Neural progenitor cell (in vitro differentiated cells): ENCODE measurements at regions not wholly inside any gene's neighbourhood (a gene's known extent, or its start where the extent isn't known, plus 50 kb on each side); places are given as distances from the start of the nearest gene placed in this dataset.

Experiments used
- DNase-seq: peaks from one replicate; pipeline ENCODE4 v3.0.0-alpha.2; 2016; ENCODE audit warnings: low spot score
- H2AFZ ChIP-seq: fragments of 200-600 bp; sonication (generic); replicated peaks from 2 replicates; pipeline ENCODE4 v1.6.1; 2016; ENCODE audit warnings: antibody characterized with exemption
- H3F3A ChIP-seq: fragments of 200-600 bp; sonication (generic); 2 replicates; pipeline ENCODE4 v1.6.1; 2016; ENCODE audit warnings: antibody characterized with exemption, low read depth
- H3K27ac ChIP-seq: fragments of 200-600 bp; sonication (generic); 2 replicates; pipeline ENCODE4 v1.5.1; 2016; ENCODE audit warnings: mild to moderate bottlenecking
- H3K27me3 ChIP-seq: fragments of 200-600 bp; sonication (generic); 2 replicates; pipeline ENCODE4 v1.6.1; 2016; ENCODE audit warnings: mild to moderate bottlenecking, moderate library complexity
- H3K36me3 ChIP-seq: fragments of 200-600 bp; sonication (generic); 2 replicates; pipeline ENCODE4 v1.5.1; 2016
- H3K4me1 ChIP-seq: fragments of 200-600 bp; sonication (generic); 2 replicates; pipeline ENCODE4 v1.6.1; 2016; ENCODE audit warnings: mixed run types
- H3K4me2 ChIP-seq: fragments of 200-600 bp; sonication (generic); 2 replicates; pipeline ENCODE4 v1.6.1; 2016
- H3K4me3 ChIP-seq: fragments of 200-600 bp; sonication (generic); 2 replicates; pipeline ENCODE4 v1.5.1; 2016
- H3K79me2 ChIP-seq: fragments of 200-600 bp; sonication (generic); 2 replicates; pipeline ENCODE4 v1.6.1; 2016; ENCODE audit warnings: low read depth
- H3K9ac ChIP-seq: fragments of 200-600 bp; sonication (generic); 2 replicates; pipeline ENCODE4 v1.6.1; 2016
- H3K9me3 ChIP-seq: fragments of 200-600 bp; sonication (generic); 2 replicates; pipeline ENCODE4 v1.5.1; 2016; ENCODE audit warnings: low read depth
- H4K20me1 ChIP-seq: fragments of 200-600 bp; sonication (generic); 2 replicates; pipeline ENCODE4 v1.6.1; 2016; ENCODE audit warnings: low read depth
- H3K27ac Mint-ChIP-seq: 3 replicates; pipeline ENCODE4 v1.8.0; 2021; ENCODE audit warnings: mixed read lengths
- H3K27me3 Mint-ChIP-seq: 2 replicates; pipeline ENCODE4 v1.8.0; 2022; ENCODE audit warnings: low read depth, mild to moderate bottlenecking, inconsistent platforms, moderate library complexity, mixed read lengths; ENCODE audit not compliant: insufficient read depth
- H3K36me3 Mint-ChIP-seq: 3 replicates; pipeline ENCODE4 v1.8.0; 2021; ENCODE audit warnings: mixed read lengths
- H3K4me1 Mint-ChIP-seq: 3 replicates; pipeline ENCODE4 v1.8.0; 2021; ENCODE audit warnings: mixed read lengths
- H3K4me3 Mint-ChIP-seq: 3 replicates; pipeline ENCODE4 v1.8.0; 2021; ENCODE audit warnings: mild to moderate bottlenecking, moderate library complexity, mixed read lengths
- H3K9me3 Mint-ChIP-seq: 3 replicates; pipeline ENCODE4 v1.8.0; 2020; ENCODE audit warnings: mixed read lengths
- EZH2 ChIP-seq: fragments of 200-600 bp; sonication (generic); IDR thresholded peaks from 2 replicates; pipeline ENCODE4 v1.6.1; 2017; ENCODE audit warnings: antibody characterized with exemption, mild to moderate bottlenecking, moderate library complexity
- EZH2phosphoT487 ChIP-seq: fragments of 200-600 bp; sonication (generic); IDR thresholded peaks from 2 replicates; pipeline ENCODE4 v1.6.1; 2017; ENCODE audit warnings: antibody characterized with exemption
- TF ChIP-seq, protein P1 (sequence below): fragments of 200-600 bp; sonication (generic); IDR thresholded peaks from 2 replicates; pipeline ENCODE4 v1.5.1; 2017; ENCODE audit warnings: antibody characterized with exemption, mild to moderate bottlenecking

DNA sequence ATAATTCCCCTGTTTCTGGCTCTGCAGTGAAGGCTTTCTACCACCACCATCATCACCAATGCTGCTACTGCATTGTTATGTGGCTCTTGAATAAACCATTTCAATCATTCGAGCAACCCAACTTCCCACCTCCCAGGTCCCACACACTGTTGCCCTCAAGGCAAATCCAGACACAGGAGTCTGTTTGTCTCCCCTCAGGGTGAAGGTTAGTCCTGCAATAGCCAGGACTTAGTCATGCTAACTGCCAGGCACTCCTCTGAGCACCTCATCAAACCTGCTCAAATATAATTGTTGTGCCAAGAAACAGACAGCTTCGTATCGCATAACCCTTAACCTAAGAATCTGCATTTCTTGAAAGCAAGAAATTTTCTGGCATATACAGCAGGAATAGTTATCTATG is 213.2 kb downstream of the KDR start:
- H3K4me2 ChIP-seq: no peak overlapping the region
- peaks cover 7% of the 10 kb centered on the region for H3K9me3 ChIP-seq
- Mint-ChIP-seq H3K9me3 (peaks cover 5% of the 10 kb centered on the region), H3K27me3 (no peaks in the 10 kb centered on the region), H3K36me3 (no peaks in the 10 kb centered on the region), H3K27ac (no peak overlapping the region), H3K4me1 (no peaks in the 10 kb centered on the region), H3K4me3 (no peak overlapping the region)
- H4K20me1 ChIP-seq: no peaks in the 10 kb centered on the region
- no peak for DNase-seq
- H3K27ac ChIP-seq: no peak overlapping the region
- H3K4me3 ChIP-seq: no peak overlapping the region
- H3F3A ChIP-seq: no peaks in the 10 kb centered on the region
- no peak for TF ChIP-seq EZH2
- TF ChIP-seq, protein P1, sequence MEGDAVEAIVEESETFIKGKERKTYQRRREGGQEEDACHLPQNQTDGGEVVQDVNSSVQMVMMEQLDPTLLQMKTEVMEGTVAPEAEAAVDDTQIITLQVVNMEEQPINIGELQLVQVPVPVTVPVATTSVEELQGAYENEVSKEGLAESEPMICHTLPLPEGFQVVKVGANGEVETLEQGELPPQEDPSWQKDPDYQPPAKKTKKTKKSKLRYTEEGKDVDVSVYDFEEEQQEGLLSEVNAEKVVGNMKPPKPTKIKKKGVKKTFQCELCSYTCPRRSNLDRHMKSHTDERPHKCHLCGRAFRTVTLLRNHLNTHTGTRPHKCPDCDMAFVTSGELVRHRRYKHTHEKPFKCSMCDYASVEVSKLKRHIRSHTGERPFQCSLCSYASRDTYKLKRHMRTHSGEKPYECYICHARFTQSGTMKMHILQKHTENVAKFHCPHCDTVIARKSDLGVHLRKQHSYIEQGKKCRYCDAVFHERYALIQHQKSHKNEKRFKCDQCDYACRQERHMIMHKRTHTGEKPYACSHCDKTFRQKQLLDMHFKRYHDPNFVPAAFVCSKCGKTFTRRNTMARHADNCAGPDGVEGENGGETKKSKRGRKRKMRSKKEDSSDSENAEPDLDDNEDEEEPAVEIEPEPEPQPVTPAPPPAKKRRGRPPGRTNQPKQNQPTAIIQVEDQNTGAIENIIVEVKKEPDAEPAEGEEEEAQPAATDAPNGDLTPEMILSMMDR: no peak
- no peak for TF ChIP-seq EZH2phosphoT487
- peak overlapping the region; percentile 4 for H2AFZ ChIP-seq
- H3K27me3 ChIP-seq: no peaks in the 10 kb centered on the region
- no peaks in the 10 kb centered on the region for H3K79me2 ChIP-seq
- H3K9ac ChIP-seq: no peak overlapping the region
- peaks cover 13% of the 10 kb centered on the region for H3K4me1 ChIP-seq
- H3K36me3 ChIP-seq: no peaks in the 10 kb centered on the region

DNA sequence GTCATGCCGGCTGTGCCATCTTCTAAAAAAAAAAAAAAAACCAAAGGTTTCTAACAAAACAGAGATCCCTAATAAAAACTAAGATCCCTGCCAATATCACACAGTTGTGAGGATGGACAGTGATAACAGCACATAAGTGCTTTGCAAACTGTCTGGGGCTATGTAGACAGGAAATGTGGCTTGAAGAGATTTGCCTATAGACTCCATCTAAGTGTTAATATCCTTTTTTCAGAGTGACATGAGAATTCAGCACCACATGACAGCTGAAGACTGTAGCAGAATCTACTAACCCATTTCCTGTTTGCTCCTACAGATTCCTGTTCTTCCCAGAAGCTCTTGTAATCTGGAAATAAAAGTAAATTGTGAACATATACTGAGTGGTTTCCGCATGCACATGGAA is 215.4 kb downstream of the KDR start:
- H3K4me2 ChIP-seq: no peak overlapping the region
- no peak overlapping the region for H3K27ac ChIP-seq
- Mint-ChIP-seq H3K36me3 (no peaks in the 10 kb centered on the region), H3K4me1 (no peaks in the 10 kb centered on the region), H3K27ac (no peak overlapping the region), H3K4me3 (no peak overlapping the region), H3K9me3 (peaks cover 9% of the 10 kb centered on the region), H3K27me3 (no peaks in the 10 kb centered on the region)
- H3F3A ChIP-seq: no peaks in the 10 kb centered on the region
- peaks cover 15% of the 10 kb centered on the region for H3K9me3 ChIP-seq
- peaks cover 13% of the 10 kb centered on the region for H3K4me1 ChIP-seq
- H3K9ac ChIP-seq: no peak overlapping the region
- no peak overlapping the region for H2AFZ ChIP-seq
- no peak overlapping the region for H3K4me3 ChIP-seq
- no peaks in the 10 kb centered on the region for H4K20me1 ChIP-seq
- no peaks in the 10 kb centered on the region for H3K36me3 ChIP-seq
- H3K79me2 ChIP-seq: no peaks in the 10 kb centered on the region
- H3K27me3 ChIP-seq: no peaks in the 10 kb centered on the region
- no peak for TF ChIP-seq EZH2phosphoT487
- TF ChIP-seq EZH2: no peak
- TF ChIP-seq, protein P1: no peak
- DNase-seq: no peak

DNA sequence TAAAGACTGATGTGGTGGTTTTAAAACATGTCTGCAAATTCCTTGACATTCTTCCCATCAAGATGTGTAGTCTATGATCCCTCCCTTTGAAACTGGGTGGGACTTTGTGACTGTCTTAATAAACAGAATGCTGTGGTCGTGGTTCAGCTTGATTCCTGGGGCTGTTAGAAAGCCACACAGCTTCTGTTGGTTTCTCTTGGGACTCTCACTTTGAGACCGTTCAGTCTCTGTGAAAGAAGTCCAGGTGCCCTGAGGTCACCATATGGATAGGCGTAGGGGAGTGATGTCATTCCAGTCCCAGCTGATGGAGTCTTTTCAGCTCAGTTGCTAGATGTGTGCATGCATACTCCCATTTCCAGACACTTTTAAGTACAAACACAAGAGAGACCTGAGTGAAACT is 216.6 kb downstream of the KDR start:
- H3K4me1 Mint-ChIP-seq: no peaks in the 10 kb centered on the region
- Histone ChIP-seq H4K20me1 (no peaks in the 10 kb centered on the region), H3K4me2 (no peak overlapping the region), H3F3A (no peaks in the 10 kb centered on the region), H3K4me1 (peaks cover 13% of the 10 kb centered on the region), H3K9me3 (peaks cover 15% of the 10 kb centered on the region), H2AFZ (no peak overlapping the region), H3K4me3 (no peak overlapping the region), H3K9ac (no peak overlapping the region), H3K27ac (no peak overlapping the region), H3K79me2 (no peaks in the 10 kb centered on the region), H3K27me3 (no peaks in the 10 kb centered on the region), H3K36me3 (no peaks in the 10 kb centered on the region)
- TF ChIP-seq EZH2: no peak
- TF ChIP-seq, protein P1: no peak
- TF ChIP-seq EZH2phosphoT487: no peak
- no peaks in the 10 kb centered on the region for H3K27me3 Mint-ChIP-seq
- peaks cover 9% of the 10 kb centered on the region for H3K9me3 Mint-ChIP-seq
- no peak overlapping the region for H3K27ac Mint-ChIP-seq
- H3K4me3 Mint-ChIP-seq: no peak overlapping the region
- no peaks in the 10 kb centered on the region for H3K36me3 Mint-ChIP-seq
- no peak for DNase-seq
